HCT116 (cell line): ENCODE measurements at regions not wholly inside any gene's neighbourhood (a gene's known extent, or its start where the extent isn't known, plus 50 kb on each side); places are given as distances from the start of the nearest gene placed in this dataset.

Source experiments
- ATF3 ChIP-seq: IDR thresholded peaks from 2 replicates; pipeline ENCODE4 v1.6.1; 2012
- CEBPB ChIP-seq: IDR thresholded peaks from 2 replicates; pipeline ENCODE4 v1.6.1; 2012; ENCODE audit warnings: low read depth
- CTCF ChIP-seq, 3 experiments: fragments of 200-600 bp in 1 of 3; sonication (generic) in 1 of 3; IDR thresholded peaks in 2 of 3; conservative IDR thresholded peaks in 1 of 3; 2 replicates each; pipeline ENCODE4 v1.5.1; 2012 to 2017; ENCODE audit warnings: low read depth in 2 of 3, low read length in 2 of 3, antibody characterized with exemption in 1 of 3, borderline replicate concordance in 1 of 3, control low read depth in 1 of 3, mild to moderate bottlenecking in 1 of 3, mixed read lengths in 1 of 3, mixed run types in 1 of 3, moderate library complexity in 1 of 3; ENCODE audit not compliant: insufficient read depth in 1 of 3
- EGR1 ChIP-seq: IDR thresholded peaks from 2 replicates; pipeline ENCODE4 v1.6.1; 2012; ENCODE audit warnings: low read depth
- ELF1 ChIP-seq: IDR thresholded peaks from 2 replicates; pipeline ENCODE4 v1.6.1; 2012; ENCODE audit warnings: low read depth, borderline replicate concordance
- EZH2 ChIP-seq: fragments of 200-600 bp; sonication (generic); IDR thresholded peaks from 2 replicates; pipeline ENCODE4 v1.6.1; 2017; ENCODE audit warnings: antibody characterized with exemption, mixed run types
- EZH2phosphoT487 ChIP-seq: fragments of 200-600 bp; IDR thresholded peaks from 2 replicates; pipeline ENCODE4 v1.6.1; 2018; ENCODE audit warnings: antibody characterized with exemption, borderline replicate concordance
- POLR2A ChIP-seq: IDR thresholded peaks from 2 replicates; pipeline ENCODE4 v1.7.0; 2011; ENCODE audit warnings: borderline replicate concordance; ENCODE audit not compliant: insufficient read depth, insufficient read length; ENCODE audit errors: extremely low read depth
- POLR2AphosphoS5 ChIP-seq: IDR thresholded peaks from 2 replicates; pipeline ENCODE4 v1.6.1; 2011; ENCODE audit warnings: mild to moderate bottlenecking, low read depth, low read length, moderate library complexity
- SIN3A ChIP-seq: IDR thresholded peaks from 2 replicates; pipeline ENCODE4 v1.6.1; 2012; ENCODE audit warnings: low read depth
- SP1 ChIP-seq: IDR thresholded peaks from 2 replicates; pipeline ENCODE4 v1.6.1; 2012; ENCODE audit warnings: low read depth
- TCF7L2 ChIP-seq: IDR thresholded peaks from 2 replicates; pipeline ENCODE4 v1.7.0; 2011; ENCODE audit warnings: borderline replicate concordance, inconsistent platforms; ENCODE audit not compliant: insufficient read depth, insufficient read length; ENCODE audit errors: extremely low read depth
- YY1 ChIP-seq: IDR thresholded peaks from 2 replicates; pipeline ENCODE4 v1.6.1; 2011; ENCODE audit warnings: low read length, low read depth, moderate library complexity, mild to moderate bottlenecking; ENCODE audit not compliant: insufficient replicate concordance; ENCODE audit errors: extremely low read depth
- TF ChIP-seq, protein P1 (sequence below): IDR thresholded peaks from 2 replicates; pipeline ENCODE4 v1.6.1; 2012; ENCODE audit warnings: low read depth

DNA sequence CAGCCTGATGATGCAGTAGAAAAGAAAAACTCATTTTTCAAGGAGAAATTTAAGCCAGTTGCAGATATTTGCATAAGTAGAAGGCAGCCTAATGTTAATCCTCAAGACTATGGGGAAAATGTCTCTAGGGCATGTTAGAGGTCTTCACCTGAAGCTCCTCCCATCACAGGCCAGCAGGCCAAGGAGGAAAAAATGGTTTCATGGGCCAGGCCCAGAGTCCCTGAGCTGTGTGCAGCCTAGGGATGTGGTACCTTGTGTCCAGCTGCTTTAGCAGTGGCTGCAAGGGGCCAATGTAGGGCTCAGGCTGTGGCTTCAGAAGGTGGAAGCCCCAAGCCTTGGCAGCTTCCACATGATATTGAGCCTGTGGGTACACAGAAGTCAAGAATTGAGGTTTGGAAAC is 1946.7 kb upstream of the FLRT2 start:
- TF ChIP-seq CTCF (IDR thresholded peaks at IDR 0.05 in 2 of 3, conservative IDR thresholded peaks at IDR 0.05 in 1 of 3; ENCODE audit: borderline replicate concordance in 1 of 3, insufficient read depth in 1 of 3, low read depth in 2 of 3, low read length in 2 of 3) = no peak
- TF ChIP-seq ATF3 = no peak
- TF ChIP-seq POLR2AphosphoS5 = no peak
- TF ChIP-seq SIN3A = no peak
- TF ChIP-seq, protein P1, sequence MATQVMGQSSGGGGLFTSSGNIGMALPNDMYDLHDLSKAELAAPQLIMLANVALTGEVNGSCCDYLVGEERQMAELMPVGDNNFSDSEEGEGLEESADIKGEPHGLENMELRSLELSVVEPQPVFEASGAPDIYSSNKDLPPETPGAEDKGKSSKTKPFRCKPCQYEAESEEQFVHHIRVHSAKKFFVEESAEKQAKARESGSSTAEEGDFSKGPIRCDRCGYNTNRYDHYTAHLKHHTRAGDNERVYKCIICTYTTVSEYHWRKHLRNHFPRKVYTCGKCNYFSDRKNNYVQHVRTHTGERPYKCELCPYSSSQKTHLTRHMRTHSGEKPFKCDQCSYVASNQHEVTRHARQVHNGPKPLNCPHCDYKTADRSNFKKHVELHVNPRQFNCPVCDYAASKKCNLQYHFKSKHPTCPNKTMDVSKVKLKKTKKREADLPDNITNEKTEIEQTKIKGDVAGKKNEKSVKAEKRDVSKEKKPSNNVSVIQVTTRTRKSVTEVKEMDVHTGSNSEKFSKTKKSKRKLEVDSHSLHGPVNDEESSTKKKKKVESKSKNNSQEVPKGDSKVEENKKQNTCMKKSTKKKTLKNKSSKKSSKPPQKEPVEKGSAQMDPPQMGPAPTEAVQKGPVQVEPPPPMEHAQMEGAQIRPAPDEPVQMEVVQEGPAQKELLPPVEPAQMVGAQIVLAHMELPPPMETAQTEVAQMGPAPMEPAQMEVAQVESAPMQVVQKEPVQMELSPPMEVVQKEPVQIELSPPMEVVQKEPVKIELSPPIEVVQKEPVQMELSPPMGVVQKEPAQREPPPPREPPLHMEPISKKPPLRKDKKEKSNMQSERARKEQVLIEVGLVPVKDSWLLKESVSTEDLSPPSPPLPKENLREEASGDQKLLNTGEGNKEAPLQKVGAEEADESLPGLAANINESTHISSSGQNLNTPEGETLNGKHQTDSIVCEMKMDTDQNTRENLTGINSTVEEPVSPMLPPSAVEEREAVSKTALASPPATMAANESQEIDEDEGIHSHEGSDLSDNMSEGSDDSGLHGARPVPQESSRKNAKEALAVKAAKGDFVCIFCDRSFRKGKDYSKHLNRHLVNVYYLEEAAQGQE = no peak
- no peak for TF ChIP-seq EZH2phosphoT487
- TF ChIP-seq EGR1 = no peak
- TF ChIP-seq POLR2A = no peak
- TF ChIP-seq EZH2 = no peak
- TF ChIP-seq SP1 = no peak
- no peak for TF ChIP-seq TCF7L2
- TF ChIP-seq CEBPB = no peak
- TF ChIP-seq YY1 = no peak
- TF ChIP-seq ELF1 = no peak
